ENCODE measurements at regions not wholly inside any gene's neighbourhood (a gene's known extent, or its start where the extent isn't known, plus 50 kb on each side); places are given as distances from the start of the nearest gene placed in this dataset. TPM values are rescaled to one million over a fixed set of nuclear protein-coding genes. Genes with fewer than 3 reads are reported as not detected.

DNA sequence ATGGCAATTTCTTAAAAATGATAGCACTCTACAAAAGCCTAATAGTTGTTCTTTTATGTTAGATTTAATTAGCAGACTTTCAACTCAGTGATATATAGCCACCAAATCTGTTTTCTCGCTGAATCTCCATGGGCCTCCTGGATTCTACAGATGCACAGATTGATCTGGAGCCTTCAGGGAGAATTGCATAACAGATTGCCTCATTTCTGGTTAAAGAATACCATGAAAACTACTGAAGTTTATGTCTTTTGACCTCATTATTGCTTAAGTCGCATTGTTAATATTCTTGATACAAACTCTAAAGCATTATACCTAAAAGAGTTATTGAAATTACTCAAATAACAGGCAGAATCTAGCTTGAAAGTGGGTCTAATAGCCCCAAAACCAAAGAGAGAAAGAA is 53.7 kb upstream of the PRR20A start:
- no peak overlapping the region for H3K4me3 ChIP-seq (ENCODE audit: low read length in 3 of 3)
- no peaks in the 10 kb centered on the region for H3K36me3 ChIP-seq (ENCODE audit: control insufficient read depth in 2 of 3, insufficient read depth in 3 of 3, low read length in 3 of 3)
- intact Hi-C loops (cut with DNase I): no loop called here
- H3K4me1 ChIP-seq (ENCODE audit: control insufficient read depth in 2 of 3, insufficient read depth in 2 of 3, low read depth in 1 of 3, low read length in 3 of 3): no peaks in the 10 kb centered on the region
- H3K27me3 ChIP-seq (ENCODE audit: control insufficient read depth, insufficient read depth, low read length): no peaks in the 10 kb centered on the region
- TF ChIP-seq, protein P1, sequence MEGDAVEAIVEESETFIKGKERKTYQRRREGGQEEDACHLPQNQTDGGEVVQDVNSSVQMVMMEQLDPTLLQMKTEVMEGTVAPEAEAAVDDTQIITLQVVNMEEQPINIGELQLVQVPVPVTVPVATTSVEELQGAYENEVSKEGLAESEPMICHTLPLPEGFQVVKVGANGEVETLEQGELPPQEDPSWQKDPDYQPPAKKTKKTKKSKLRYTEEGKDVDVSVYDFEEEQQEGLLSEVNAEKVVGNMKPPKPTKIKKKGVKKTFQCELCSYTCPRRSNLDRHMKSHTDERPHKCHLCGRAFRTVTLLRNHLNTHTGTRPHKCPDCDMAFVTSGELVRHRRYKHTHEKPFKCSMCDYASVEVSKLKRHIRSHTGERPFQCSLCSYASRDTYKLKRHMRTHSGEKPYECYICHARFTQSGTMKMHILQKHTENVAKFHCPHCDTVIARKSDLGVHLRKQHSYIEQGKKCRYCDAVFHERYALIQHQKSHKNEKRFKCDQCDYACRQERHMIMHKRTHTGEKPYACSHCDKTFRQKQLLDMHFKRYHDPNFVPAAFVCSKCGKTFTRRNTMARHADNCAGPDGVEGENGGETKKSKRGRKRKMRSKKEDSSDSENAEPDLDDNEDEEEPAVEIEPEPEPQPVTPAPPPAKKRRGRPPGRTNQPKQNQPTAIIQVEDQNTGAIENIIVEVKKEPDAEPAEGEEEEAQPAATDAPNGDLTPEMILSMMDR (IDR thresholded peaks at IDR 0.05; ENCODE audit: borderline replicate concordance, extremely low read depth, insufficient read depth): no peak
- FAIRE-seq: no peak
- no peak overlapping the region for H3K9ac ChIP-seq (ENCODE audit: low read length in 3 of 3)
- DNase-seq: no peak
- no peaks in the 10 kb centered on the region for H3K9me3 ChIP-seq (ENCODE audit: control insufficient read depth in 2 of 3, insufficient read depth in 1 of 3, low read length in 3 of 3)
- no peak overlapping the region for H3K27ac ChIP-seq (ENCODE audit: low read depth in 2 of 2, low read length in 2 of 2)

Small RNA genes in the stretch of these regions (microRNA-seq; reads per million reads assigned to microRNA genes)
- gene MIR1297 (not detected), gene MIR5007 (not detected)

Measured in kidney (tissue), 13 donors.